ENCODE measurements at regions not wholly inside any gene's neighbourhood (a gene's known extent, or its start where the extent isn't known, plus 50 kb on each side); places are given as distances from the start of the nearest gene placed in this dataset.

DNA sequence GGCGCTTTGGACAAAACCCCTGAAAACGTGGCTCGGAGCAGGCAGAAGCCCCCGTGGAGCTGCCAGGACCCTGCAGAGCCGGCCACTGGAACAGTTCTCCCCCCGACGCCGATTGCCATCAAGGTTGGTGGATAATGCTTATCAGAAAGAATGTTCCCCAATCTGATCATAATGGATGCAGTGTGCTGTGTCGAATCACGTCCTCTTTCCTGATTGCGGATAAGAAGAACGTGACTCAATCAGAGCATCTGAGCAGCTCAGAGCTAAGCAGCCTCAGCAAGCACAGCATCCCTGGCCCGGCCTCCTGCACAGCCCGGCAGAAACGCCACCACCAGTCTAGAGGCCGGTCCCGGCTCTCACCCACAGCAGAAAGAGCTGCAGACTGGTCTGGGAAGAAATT, 488.0 kb downstream of the EIPR1 start:
- no peak for DNase-seq

DNA sequence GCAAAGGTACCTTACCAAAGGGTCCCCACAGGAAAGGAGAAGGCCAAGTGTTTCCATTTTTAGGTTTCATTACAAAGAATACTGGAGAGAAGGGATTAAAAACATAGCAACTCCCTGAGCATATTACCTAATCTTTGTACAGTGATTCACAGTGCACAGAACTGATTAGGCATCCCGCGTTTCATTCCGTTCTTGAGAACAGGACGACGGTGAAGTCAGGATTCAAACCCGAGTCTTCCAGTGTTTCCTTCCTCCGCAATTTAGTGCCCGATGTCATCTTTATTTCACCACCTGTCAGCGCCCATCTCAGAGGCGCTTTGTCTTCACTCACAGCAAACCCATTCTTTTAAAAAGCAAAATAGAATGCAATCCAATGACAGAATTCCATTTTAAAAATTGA, 488.5 kb downstream of the EIPR1 start:
- DNase-seq: no peak

DNA sequence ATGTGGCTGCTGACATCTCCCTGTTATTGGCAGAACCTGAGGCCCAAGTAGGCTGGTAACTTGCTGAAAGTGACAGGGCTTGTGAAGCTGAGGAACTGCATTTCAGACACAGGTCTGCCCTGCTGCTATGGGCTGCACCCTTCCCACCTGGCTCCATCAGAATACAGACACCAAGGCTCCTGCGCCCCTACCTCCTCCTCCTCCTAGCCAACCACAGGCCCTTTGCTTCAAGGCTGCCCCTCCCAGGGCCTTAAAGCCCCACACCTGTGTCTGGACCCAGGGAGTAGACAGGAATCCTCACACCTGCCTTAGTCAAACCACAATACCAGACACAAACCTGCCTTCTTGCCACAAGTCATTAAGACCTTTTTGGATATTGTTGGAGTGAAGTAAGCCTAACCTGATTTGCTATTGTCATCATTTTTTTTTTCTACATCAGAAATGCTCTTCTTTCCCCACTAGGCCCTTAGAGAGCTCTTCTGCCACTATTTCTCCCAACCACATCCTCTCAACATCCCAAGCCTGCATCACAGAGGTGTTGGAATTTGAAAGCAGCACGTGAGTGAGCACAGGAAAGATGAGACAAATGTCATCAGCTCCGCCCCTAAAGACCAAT, 489.7 kb downstream of the EIPR1 start:
- no peak for DNase-seq

DNA sequence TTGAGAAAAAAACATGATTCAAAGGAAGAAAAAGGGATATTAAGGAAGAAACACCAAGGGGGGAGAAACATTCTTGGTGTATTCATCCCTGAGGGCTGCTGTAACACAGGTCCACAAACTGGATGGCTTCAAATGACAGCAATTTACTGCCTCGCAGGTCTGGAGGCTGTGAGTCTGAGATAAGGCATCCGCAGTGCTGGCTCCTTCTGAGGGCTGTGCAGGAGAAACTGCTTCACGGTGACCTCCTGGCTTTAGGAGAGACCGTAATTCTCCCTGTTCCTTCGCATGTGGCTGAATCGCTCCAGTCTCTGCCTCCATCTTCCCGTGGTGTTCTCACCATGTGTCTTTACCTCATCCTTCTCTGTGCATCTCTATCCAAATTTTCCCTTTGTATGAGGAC, 490.7 kb downstream of the EIPR1 start:
- DNase-seq: no peak

DNA sequence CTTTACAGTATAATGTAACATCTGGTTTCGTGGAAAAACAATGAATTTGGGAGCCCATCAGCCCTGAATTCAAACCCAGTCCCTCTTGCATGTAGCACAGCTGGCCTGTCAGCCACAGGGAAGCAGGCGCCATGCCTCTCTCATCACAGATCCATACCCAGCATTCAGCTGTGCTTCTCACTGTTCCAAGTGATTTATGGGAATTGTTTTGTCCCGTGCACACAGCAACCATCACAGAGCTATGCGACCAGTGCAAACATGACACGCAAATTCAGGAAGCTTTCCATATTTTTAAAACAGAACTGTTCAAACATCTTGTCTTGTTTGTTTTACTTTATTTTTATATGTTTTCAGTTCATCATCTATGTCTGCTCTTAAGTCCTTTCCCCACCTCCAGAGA, 496.1 kb downstream of the EIPR1 start:
- no peak for DNase-seq

DNA sequence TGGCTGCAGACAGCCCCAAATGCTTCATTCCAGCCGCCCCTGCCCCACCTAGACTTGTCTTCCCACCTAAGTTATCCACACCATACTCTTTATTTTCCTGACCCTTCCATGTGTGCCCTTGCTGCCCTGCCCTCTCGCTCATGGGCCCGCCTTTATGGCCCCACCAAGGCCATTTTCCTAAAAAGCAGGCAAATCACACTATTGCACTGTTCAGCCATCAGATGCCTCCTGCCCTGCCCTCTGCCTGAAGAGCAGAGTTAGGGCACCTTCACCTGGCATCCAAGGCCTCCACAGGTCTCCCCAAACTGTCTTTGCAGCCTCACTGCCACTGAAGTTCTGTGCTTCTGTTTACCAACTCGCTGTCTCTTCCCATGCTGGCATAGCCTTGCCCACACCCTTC, 496.7 kb downstream of the EIPR1 start:
- DNase-seq: no peak

DNA sequence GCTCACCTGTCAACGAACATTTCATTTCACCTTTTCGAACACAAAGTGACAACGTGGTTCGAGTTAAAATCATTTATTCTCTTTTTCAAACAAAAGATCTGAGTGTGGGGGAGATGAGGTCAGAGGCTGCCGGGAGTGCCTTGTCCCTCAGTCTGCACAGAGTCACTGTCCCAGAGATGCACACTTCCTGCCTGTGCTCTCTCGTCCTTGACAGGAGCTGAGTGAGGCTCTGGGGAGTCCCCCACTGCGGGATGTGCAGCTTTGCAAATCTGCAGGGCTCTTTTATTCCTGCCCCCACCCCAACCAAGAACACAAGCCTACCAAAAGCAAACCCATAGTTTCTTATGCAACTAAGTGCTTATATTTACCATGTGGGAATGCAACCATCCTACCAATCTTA, 497.8 kb downstream of the EIPR1 start:
- DNase-seq: no peak

DNA sequence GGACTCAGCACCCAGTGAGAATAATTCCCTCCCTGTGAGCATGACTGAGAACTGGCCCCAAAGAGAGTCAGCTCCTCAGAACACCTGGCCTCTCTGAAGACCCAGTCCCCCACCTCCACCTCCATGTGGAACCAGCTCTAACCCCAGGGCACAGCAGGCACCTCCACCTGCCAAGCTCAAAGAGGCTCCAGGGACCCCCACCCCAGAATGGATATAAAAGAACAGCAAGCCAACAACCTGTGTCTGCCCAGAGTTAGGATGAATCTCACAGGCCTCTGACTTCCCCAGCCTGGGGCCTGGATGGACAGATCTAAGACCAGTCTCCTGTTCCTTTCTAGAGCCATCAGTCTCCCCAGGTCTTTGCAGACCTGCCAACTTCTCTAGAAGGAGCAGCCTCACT, 498.5 kb downstream of the EIPR1 start:
- no peak for DNase-seq

DNA sequence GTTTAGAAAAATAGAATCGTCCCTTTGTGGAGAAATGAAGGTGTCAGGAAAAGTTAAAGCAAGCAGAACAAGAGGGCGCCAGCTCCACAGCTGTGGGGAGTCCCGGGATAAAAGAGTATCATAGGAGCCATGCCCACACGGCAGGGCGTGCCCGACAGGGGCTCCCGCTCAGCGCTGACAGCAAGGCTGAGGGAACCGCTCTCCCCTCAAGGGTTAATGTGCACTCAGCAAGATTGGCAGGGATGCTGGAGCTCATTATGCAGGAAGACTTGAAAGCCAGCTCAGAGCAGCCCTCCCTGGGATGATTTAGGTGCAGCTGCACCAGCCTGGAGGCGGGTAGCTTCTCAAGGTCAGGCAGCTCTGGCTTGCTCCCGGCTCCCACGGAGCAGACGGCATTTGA, 500.2 kb downstream of the EIPR1 start:
- DNase-seq: no peak

DNA sequence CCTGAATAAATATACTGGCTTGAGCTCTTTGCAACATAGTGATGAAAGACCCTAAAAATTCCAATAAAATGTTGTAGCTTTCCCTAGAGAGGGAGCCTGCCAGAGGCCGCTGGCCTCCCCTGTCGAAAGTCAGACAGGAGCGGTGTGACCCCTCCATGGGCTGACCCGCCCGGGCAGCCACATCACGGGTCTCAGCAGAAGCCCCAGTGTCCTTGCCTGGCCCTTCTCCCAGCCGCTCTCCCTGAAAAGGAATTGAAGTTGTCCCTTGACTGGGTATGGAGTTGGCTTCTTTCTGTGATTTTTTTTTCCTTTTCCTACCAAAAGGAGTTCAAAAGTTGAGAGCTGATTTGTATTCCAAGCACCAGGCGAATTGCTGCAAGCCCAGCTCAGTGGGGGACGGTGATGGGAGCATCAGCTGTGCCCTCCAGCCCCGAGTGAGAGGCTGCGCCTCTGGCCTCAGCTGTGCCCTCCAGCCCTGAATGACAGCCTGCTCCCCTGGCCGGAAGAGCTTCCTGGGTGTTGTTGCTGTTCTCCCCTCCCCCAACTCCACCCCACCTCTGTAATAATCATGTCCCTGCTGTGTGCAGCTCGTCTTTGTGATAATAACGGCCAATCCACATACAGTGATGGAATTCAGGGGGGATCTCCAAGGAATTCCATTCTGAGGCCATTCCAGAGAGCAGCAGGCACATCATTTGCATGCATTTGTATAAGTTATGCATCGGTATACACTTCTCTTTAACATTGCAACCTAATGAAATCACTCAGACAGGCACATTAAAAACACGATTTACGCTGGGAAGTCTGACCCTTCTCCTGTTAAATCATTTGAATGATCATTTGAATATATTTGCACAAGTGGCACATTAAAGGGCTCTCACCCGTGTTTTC, 501.0 kb downstream of the EIPR1 start:
- no peak for DNase-seq

DNA sequence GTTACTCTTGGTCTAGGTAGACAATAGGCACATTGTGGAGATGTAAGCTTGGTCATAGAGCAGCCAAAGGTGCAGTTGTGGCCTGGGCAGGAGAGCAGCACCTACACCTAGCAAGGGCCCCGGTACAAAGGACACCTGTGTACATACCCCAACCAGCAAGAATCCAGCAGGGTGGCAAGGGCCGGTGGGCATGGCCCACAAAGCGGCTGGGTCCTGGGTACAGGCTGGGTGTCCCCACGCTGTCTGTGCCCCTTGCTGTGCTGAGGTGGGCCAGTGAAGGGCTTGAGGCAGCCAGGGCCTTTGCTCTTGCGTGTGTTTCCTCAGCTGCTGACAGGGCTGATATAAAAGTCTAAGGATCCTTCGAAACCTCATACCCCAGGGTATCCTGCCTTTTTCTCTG, 501.8 kb downstream of the EIPR1 start:
- DNase-seq: no peak

DNA sequence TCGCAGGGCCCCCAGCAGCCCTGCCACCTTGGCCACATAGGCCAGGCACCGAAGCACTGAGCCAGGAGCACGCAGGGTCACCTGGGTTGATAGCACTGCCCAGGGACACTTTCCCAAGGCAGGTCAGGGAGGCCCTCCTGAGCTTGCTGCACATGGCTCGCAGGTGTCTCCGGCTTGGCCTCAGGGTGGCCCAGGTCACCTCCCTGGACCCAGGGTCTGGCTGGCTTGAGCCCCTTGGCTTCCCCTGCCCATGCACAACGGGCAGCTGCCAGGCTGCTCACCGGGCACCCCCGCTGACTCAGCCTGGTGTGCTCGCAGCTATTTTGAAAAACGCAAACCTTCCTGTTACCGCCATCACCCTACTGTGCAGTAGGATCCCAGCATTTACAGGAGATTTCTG, 502.3 kb downstream of the EIPR1 start:
- no peak for DNase-seq

DNA sequence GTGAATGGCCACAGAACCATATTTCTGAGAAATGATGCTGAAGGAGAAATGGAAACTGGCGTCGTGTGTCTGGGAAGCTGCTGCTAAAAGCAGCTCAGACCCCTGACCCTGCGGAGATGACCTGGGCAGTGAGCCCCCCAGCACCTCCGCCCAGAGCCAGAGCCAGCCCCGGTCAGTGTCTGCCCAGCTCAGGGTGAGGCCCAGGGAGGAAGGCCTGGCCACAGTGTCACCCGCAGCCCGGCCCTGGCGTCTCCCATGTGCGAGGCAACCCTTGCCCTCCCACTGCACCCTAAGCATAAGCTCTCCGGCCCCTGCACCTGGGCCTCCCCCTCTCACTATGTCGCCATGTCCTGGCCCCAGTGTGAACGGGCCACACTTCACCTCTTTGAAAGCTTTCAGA, 502.8 kb downstream of the EIPR1 start:
- no peak for DNase-seq

DNA sequence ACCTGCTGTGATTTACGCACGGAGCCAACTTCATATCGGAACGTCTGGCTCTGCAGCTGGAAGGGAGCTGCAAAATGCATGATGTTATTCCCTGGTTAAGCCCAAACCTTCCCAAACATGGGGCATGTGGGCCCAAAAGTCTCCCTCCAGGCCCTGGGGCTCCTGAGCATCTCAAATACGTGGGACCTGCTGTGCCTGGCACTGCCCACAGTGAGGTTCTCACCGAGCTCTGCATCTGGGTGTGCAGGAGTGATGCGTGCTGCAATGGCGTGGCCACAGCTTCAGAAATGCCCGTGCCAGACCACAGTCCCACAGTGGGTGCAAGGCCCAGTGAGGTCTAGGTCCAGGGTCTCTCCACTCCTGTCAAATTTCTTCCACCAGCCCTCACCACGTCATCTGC, 503.3 kb downstream of the EIPR1 start:
- DNase-seq: no peak

DNA sequence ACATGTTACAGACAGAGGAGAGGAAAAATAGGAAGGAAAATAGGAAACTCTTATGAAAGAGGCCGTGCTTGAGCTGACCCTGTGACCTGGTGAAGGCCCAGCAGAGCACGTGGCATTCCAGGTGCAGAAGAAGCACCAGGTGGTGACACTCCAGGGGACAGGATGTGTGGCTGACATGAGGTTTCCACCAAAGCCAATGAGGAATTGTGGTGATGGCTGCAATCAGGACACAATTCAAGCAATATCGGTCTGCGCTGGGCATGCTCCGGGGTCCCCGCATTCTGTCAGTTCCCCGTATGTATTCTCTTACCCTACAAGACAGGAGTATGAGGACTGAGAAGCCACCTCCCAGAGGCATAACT, 504.2 kb downstream of the EIPR1 start:
- no peak for DNase-seq

DNA sequence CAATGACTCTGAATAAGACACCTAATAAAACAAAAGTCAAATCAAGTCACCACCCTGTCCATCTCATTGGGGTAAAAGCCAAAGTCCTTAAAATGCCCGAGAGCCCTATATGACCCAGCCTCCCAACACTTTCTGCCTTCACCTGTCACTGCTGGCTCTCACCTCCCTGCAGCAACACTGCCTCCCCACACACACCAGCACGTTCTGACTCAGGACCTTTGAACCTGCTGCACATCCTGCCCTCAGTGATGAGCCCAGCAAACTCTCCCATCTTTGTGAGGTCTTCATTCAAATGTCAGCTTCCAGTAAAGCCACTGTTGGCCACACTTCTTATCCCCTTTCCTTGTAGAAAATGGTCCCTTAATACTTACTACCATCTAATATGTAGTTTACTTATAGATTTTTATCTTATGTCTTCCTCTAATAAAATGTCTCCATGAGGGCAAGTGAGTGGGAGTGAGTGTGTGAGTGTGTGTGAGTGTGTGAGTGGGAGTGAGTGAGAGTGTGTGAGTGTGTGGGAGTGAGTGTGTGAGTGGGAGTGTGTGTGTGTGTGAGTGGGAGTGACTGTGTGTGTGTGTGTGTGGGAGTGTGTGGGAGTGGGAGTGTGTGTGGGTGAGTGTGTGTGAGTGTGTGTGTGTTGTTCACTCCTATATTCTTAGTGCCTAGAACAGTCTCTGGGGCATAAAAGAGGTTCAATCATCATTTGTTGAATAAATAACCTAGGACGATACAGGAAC, 504.7 kb downstream of the EIPR1 start:
- DNase-seq: no peak

DNA sequence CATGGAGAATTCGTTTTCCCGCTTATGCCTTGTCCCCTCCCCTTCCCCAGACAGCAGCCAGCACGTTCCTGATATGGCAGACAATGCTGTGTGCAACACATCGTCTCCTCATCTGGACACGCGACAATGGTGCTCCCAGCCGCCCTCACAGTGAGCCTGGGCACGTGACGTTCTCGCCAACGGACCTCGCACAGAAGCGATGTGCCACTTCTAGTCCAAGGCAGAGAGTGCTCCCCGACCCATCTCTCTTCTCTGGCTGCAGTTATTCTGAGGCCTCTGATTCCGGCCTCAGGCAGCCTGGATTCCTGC, 505.4 kb downstream of the EIPR1 start:
- DNase-seq: no peak

DNA sequence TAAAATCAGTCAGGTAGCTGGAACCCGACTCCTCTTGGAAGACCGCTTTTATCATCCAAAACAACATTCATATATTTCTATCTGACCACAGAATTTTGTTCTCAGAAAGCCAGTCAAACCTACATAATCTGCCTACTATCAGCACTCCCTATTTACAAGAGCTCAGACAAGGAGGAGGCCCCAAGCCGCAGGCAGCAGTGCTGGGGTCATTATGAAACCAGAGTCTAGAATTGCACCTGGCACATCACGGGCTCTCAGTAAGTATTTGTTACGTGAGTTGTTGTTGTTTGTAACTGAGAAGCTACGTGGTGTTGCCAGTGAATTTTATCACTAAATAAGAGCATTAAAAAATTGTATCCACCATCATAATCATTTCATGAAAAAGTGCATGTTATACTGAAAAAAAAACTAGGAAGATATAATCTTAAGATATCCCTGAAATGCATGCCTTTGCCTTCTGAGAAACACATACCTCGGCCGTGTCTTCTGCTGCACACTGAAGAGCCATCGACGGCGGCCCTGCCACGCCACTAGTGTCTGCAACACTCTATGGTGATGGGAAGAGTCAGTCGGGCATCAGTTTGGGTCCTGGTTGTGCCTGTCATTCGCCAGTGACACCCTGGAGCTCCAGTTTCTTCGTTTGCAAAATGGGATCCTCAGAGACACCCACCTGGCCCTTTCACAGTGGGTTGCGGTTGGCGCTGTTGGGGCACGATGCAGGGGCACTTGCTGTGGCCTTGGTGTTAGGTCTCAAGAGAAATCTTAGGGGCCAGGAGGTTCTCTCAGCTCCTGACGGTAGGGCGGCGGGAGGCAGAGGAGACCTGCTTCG, 505.9 kb downstream of the EIPR1 start:
- DNase-seq: no peak

DNA sequence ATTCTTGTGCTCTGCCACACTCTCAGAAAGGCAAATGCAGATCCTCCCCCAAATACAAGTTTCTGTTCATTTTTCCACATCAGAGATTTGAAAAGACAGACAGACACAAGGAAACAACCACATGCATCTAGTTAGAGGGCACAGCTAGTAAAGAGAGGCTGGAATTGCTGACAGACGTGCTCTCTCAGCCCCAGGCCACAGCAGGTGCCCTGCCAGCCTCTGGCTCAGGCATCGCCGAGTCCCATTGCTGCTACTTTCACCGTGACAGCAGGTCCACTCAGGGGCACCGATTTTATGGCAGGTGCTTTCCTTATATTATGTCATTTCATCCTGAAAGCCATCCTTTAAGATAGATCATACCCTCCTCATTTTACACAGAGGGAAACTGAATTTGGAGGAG, 507.5 kb downstream of the EIPR1 start:
- DNase-seq: no peak

DNA sequence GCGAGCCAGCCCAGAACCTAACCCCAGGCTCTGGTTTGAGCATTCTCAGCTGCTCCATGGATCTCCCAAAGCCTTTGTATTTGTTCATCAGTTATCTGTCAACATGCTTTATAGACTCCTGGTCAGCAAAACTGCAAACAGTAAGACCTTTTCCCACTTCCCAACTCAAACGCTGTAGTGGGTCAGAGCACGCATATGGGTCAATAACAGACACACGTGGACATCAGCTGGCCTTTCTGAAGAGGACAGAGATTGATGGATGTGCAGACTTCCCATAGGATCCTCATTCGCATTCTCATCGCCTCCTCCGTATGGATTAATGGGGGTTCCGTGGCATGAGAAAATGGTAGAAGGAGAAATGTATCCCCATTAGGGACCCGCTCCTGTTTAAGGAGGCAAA, 508.1 kb downstream of the EIPR1 start:
- DNase-seq: no peak

DNA sequence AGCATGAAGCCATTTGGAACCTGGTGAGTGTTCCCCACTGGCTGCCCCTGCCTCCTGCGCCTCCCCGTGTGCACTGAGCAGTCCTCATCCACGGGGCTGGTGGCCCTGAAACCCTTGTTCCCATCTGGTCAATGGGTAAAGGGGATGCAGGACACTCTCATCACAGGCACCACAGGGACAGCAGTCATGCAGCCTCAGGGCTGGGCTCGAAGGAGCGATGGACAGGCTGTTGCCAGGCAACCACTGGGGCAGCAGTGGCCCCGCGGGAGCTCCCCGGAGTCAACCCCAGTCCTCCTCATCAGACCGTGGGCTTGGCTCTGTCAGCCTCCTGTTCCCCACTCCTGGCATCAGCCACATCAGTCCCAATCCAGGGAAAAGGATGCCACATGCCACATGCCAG, 509.5 kb downstream of the EIPR1 start:
- DNase-seq: no peak

DNA sequence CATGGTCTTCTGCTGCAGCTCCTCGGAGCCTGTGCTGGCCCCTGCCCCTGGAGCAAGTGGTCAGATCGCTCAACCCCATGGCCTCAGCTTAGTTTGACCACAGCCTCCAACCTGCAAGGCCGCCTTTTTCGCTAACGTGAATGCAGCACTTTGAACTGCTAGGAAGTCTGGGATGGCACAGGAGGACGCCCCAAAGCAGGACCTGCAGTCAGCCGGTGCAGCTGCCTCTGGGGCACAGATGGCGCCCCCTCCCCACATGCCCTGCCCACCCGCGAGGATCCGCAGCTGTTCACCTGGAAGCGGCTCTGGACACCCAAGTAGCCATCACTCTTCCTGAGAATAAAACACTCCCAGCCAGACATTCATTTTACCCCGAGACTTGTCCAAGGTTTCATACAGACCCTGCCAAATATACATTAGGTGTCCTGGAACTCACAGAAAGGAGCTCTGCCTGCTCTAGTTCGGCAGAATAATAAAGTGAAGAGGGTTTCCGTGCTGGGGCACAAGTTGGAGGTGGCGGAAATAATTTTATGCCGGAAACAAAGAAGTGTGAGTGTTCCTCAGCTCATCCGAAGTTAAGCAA, 510.1 kb downstream of the EIPR1 start:
- no peak for DNase-seq

DNA sequence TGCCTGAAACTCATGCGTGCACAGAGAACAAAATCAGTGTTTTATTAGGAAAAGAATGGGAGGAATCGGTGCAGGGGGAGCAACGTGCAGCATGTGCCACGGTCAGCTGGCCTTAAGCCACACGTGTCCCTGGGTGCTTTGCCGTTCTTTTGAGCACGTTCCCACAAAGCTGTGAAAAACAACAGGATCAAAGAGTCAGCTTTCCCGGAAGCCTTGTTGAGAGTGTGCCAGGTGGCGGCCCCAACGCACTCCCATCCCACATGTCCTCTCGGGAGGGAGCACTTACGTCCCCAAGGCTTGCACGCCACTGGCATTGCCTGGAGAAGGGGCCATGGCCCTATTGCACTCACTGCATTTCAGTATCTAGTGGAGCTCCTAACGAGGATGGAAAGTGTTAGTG, 511.2 kb downstream of the EIPR1 start:
- DNase-seq: no peak

Measured in CD4-positive, alpha-beta T cell treated with Interleukin-12 subunit alpha and Interleukin-12 subunit beta, for 1 hour (primary cell).